HL-60 (cell line): ENCODE measurements at regions not wholly inside any gene's neighbourhood (a gene's known extent, or its start where the extent isn't known, plus 50 kb on each side); places are given as distances from the start of the nearest gene placed in this dataset.

Experiments used
- POLR2AphosphoS5 ChIP-seq: IDR thresholded peaks from 2 replicates; pipeline ENCODE4 v1.6.1; 2012; ENCODE audit warnings: low read depth
- TF ChIP-seq, protein P1 (sequence below): IDR thresholded peaks from one replicate; pipeline ENCODE4 v1.5.1; 2011; ENCODE audit warnings: low read length, control low read depth, inconsistent platforms; ENCODE audit not compliant: insufficient read depth

DNA sequence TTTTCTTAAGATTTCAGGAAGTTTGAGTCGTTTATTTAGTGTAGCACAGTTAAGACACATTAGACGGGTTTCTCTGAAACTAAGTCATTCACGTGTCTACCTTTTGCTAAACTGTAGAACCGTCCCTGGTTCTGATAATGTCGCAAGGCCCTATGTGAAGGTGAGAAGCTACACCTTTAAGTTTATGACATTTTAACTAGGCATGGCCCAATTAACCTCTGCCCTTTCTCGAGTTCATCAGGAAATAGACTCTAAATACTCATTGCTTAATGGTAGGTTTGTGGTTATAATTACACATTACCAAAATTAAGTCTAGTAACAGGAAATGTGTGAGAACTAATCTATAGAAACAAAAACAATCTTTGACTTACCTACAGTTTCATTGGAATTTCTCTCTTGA, 126.6 kb upstream of the FZD8 start:
- TF ChIP-seq, protein P1, sequence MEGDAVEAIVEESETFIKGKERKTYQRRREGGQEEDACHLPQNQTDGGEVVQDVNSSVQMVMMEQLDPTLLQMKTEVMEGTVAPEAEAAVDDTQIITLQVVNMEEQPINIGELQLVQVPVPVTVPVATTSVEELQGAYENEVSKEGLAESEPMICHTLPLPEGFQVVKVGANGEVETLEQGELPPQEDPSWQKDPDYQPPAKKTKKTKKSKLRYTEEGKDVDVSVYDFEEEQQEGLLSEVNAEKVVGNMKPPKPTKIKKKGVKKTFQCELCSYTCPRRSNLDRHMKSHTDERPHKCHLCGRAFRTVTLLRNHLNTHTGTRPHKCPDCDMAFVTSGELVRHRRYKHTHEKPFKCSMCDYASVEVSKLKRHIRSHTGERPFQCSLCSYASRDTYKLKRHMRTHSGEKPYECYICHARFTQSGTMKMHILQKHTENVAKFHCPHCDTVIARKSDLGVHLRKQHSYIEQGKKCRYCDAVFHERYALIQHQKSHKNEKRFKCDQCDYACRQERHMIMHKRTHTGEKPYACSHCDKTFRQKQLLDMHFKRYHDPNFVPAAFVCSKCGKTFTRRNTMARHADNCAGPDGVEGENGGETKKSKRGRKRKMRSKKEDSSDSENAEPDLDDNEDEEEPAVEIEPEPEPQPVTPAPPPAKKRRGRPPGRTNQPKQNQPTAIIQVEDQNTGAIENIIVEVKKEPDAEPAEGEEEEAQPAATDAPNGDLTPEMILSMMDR: no peak
- no peak for TF ChIP-seq POLR2AphosphoS5
